A673 (cell line): ENCODE measurements at regions not wholly inside any gene's neighbourhood (a gene's known extent, or its start where the extent isn't known, plus 50 kb on each side); places are given as distances from the start of the nearest gene placed in this dataset.

Experiments
- BruUV-seq: library from RNA; stranded (reverse); fragments of 400-500 nt; replicated peaks from 2 replicates; lab custom pipeline; 2021; lab: Mats Ljungman, UMichigan
- CTCF ChIA-PET: fragments of 300-600 bp; sonication (Branson Sonifier 250); formaldehyde crosslinking; loops from one replicate; lab custom pipeline; 2022; ENCODE audit warnings: antibody characterized with exemption; lab: Charles Lee
- POLR2A ChIA-PET: fragments of 300-600 bp; sonication (Branson Sonifier 250); formaldehyde crosslinking; loops from one replicate; lab custom pipeline; 2022; ENCODE audit warnings: antibody characterized with exemption; ENCODE audit not compliant: low non-redundant PET; lab: Charles Lee
- DNase-seq: peaks from one replicate; pipeline ENCODE4 v3.0.0-alpha.2; 2015; ENCODE audit warnings: low spot score
- H3K27ac ChIP-seq: fragments of 200-600 bp; sonication (generic); 2 replicates; pipeline ENCODE4 v1.5.1; 2016; ENCODE audit warnings: mixed run types, low read depth, mild to moderate bottlenecking, mixed read lengths, antibody characterized with exemption, low read length; ENCODE audit not compliant: poor library complexity, severe bottlenecking
- H3K27me3 ChIP-seq: fragments of 200-600 bp; sonication (generic); replicated peaks from 2 replicates; pipeline ENCODE4 v1.6.1; 2017; ENCODE audit warnings: mixed run types, low read depth, mild to moderate bottlenecking, mixed read lengths, antibody characterized with exemption, low read length; ENCODE audit not compliant: insufficient read depth, poor library complexity
- H3K36me3 ChIP-seq: fragments of 200-600 bp; sonication (generic); 2 replicates; pipeline ENCODE4 v1.6.1; 2016; ENCODE audit warnings: mixed run types, mild to moderate bottlenecking, mixed read lengths, antibody characterized with exemption, low read length; ENCODE audit not compliant: insufficient read depth, poor library complexity, severe bottlenecking
- H3K4me1 ChIP-seq: fragments of 200-600 bp; sonication (generic); 2 replicates; pipeline ENCODE4 v1.6.1; 2017; ENCODE audit warnings: mixed run types, mild to moderate bottlenecking, mixed read lengths, antibody characterized with exemption, low read length; ENCODE audit not compliant: insufficient read depth, poor library complexity, severe bottlenecking
- H3K4me3 ChIP-seq: fragments of 200-600 bp; sonication (generic); 2 replicates; pipeline ENCODE4 v1.5.1; 2016; ENCODE audit warnings: low read depth, mixed run types, mild to moderate bottlenecking, mixed read lengths, low read length; ENCODE audit not compliant: poor library complexity, severe bottlenecking
- H3K9me3 ChIP-seq: fragments of 200-600 bp; sonication (generic); 2 replicates; pipeline ENCODE4 v1.6.1; 2016; ENCODE audit warnings: mixed run types, low read depth, mild to moderate bottlenecking, mixed read lengths, antibody characterized with exemption, low read length; ENCODE audit not compliant: poor library complexity, severe bottlenecking
- CTCF ChIP-seq: fragments of 300-800, 200-600 bp; sonication (generic); conservative IDR thresholded peaks from 2 replicates; pipeline ENCODE4 v1.5.1; 2017; ENCODE audit warnings: low read depth, mild to moderate bottlenecking, antibody characterized with exemption, low read length, moderate library complexity, mixed read lengths
- EZH2 ChIP-seq: fragments of 200-600 bp; sonication (generic); IDR thresholded peaks from 2 replicates; pipeline ENCODE4 v1.6.1; 2017; ENCODE audit warnings: borderline replicate concordance, low read depth, mild to moderate bottlenecking, mixed read lengths, antibody characterized with exemption, low read length; ENCODE audit not compliant: poor library complexity, severe bottlenecking
- intact Hi-C: fragments of 100-400 bp; cut with micrococcal nuclease; formaldehyde crosslinking; loops from one replicate; pipeline ENCODE4 v1.10.0; 2022; ENCODE audit not compliant: unreplicated experiment

- CTCF ChIA-PET: no interaction called here
- Histone ChIP-seq H3K36me3 (no peaks in the 10 kb centered on the region), H3K27me3 (no peaks in the 10 kb centered on the region), H3K27ac (no peak overlapping the region), H3K4me3 (no peak overlapping the region), H3K4me1 (no peaks in the 10 kb centered on the region), H3K9me3 (no peaks in the 10 kb centered on the region)
- DNase-seq: no peak
- no TSS peak for BruUV-seq
- intact Hi-C loops: no loop called here
- POLR2A ChIA-PET: no interaction called here
- TF ChIP-seq CTCF: no peak
- no peak for TF ChIP-seq EZH2
Measured at GRCh38 chr2:215731108-215731658, 282.2 kb downstream of the MREG start.

- no peaks in the 10 kb centered on the region for H3K4me1 ChIP-seq
- no peak for DNase-seq
- H3K9me3 ChIP-seq: no peaks in the 10 kb centered on the region
- no peaks in the 10 kb centered on the region for H3K36me3 ChIP-seq
- POLR2A ChIA-PET: no interaction called here
- H3K27ac ChIP-seq: no peak overlapping the region
- CTCF ChIA-PET: no interaction called here
- H3K27me3 ChIP-seq: no peaks in the 10 kb centered on the region
- TF ChIP-seq CTCF: no peak
- no peak for TF ChIP-seq EZH2
- no peak overlapping the region for H3K4me3 ChIP-seq
- BruUV-seq: no TSS peak
- intact Hi-C loops: no loop called here
Measured at GRCh38 chr2:215729985-215730620, 283.2 kb downstream of the MREG start.

DNA sequence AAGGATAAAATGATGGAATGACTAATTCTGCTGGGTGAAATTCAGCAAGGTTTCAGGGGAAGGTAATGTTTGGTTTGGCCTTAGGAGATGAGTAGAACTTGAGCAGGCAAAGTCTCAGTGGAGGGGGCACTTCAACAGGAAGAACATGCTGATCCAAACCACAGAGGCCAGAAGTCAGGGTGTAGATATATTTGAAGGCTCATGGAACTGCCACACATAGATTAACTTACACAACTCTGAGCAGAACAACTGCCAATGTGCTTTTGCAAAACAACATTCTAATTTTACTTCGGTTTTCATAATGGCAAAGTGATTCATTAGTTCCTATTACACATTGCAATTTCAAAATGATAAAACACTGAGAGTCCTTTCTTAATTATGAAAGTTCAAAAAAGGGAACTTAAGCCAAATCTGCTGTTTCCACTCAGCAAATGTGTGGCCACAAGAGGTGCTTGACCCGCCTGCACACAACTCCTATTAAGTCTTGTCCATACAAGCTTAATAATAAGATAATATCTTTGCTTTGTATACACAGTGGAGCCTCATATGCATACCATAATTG, 284.8 kb downstream of the MREG start:
- Histone ChIP-seq H3K27me3 (no peaks in the 10 kb centered on the region), H3K36me3 (no peaks in the 10 kb centered on the region), H3K27ac (no peak overlapping the region), H3K9me3 (no peaks in the 10 kb centered on the region), H3K4me3 (no peak overlapping the region), H3K4me1 (no peaks in the 10 kb centered on the region)
- intact Hi-C loops: no loop called here
- no TSS peak for BruUV-seq
- no peak for DNase-seq
- POLR2A ChIA-PET: no interaction called here
- CTCF ChIA-PET: no interaction called here
- TF ChIP-seq EZH2 (no peak), CTCF (no peak)
